Epithelial cell of esophagus (primary cell): ENCODE measurements at regions not wholly inside any gene's neighbourhood (a gene's known extent, or its start where the extent isn't known, plus 50 kb on each side); places are given as distances from the start of the nearest gene placed in this dataset.

Experiments
- DNase-seq: peaks from one replicate; pipeline ENCODE4 v3.0.0; 2010; ENCODE audit warnings: low read depth
- H3K4me3 ChIP-seq: 2 replicates; pipeline ENCODE4 v1.5.1; 2011; ENCODE audit warnings: mild to moderate bottlenecking, low read length, control low read depth
- TF ChIP-seq, protein P1 (sequence below): IDR thresholded peaks from 2 replicates; pipeline ENCODE4 v1.5.1; 2011; ENCODE audit warnings: low read depth, mild to moderate bottlenecking, low read length, control low read depth, inconsistent platforms; ENCODE audit not compliant: insufficient read depth; ENCODE audit errors: missing control alignments

DNA sequence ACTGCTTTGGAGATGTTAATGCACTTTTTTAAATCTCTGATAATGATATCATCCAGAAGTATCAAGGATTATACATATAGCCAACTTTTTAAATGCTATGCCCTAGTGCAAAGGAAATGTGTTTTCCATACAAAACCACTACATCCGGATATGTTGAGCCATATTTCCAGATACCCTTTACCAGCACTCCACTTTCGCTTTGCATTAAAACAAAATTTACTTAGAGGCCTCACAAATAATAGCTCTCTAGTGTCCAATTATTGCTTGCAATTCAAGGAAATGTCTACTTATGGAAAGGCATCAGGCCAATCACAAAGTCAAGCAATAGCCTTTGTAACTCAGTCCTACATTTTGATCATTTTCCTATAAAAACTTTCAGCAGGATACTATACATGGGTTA lies 1072.8 kb upstream of the INTU start:
- no peak overlapping the region for H3K4me3 ChIP-seq
- DNase-seq = no peak
- TF ChIP-seq, protein P1, sequence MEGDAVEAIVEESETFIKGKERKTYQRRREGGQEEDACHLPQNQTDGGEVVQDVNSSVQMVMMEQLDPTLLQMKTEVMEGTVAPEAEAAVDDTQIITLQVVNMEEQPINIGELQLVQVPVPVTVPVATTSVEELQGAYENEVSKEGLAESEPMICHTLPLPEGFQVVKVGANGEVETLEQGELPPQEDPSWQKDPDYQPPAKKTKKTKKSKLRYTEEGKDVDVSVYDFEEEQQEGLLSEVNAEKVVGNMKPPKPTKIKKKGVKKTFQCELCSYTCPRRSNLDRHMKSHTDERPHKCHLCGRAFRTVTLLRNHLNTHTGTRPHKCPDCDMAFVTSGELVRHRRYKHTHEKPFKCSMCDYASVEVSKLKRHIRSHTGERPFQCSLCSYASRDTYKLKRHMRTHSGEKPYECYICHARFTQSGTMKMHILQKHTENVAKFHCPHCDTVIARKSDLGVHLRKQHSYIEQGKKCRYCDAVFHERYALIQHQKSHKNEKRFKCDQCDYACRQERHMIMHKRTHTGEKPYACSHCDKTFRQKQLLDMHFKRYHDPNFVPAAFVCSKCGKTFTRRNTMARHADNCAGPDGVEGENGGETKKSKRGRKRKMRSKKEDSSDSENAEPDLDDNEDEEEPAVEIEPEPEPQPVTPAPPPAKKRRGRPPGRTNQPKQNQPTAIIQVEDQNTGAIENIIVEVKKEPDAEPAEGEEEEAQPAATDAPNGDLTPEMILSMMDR = no peak

GRCh38 chr4:126560794-126561193 lies 1072.0 kb upstream of the INTU start:
- TF ChIP-seq, protein P1 = no peak
- DNase-seq = peak; percentile 42
- no peak overlapping the region for H3K4me3 ChIP-seq

GRCh38 chr4:126563389-126563788 lies 1069.4 kb upstream of the INTU start:
- DNase-seq = no peak
- TF ChIP-seq, protein P1 = no peak
- no peak overlapping the region for H3K4me3 ChIP-seq

GRCh38 chr4:126564283-126564854 lies 1068.4 kb upstream of the INTU start:
- peak; percentile 11 for DNase-seq
- no peak overlapping the region for H3K4me3 ChIP-seq
- TF ChIP-seq, protein P1 = no peak

- no peak for DNase-seq
- no peak overlapping the region for H3K4me3 ChIP-seq
- TF ChIP-seq, protein P1 = no peak
Measured at GRCh38 chr4:126568652-126569570, 1063.8 kb upstream of the INTU start.

- no peak overlapping the region for H3K4me3 ChIP-seq
- DNase-seq = no peak
- TF ChIP-seq, protein P1 = no peak
Measured at GRCh38 chr4:126572264-126572663, 1060.5 kb upstream of the INTU start.
